ENCODE measurements at regions not wholly inside any gene's neighbourhood (a gene's known extent, or its start where the extent isn't known, plus 50 kb on each side); places are given as distances from the start of the nearest gene placed in this dataset.

GRCh38 chr16:60744198-60744597, 1292.0 kb downstream of the CDH8 start:
- no peaks in the 10 kb centered on the region for H3K36me3 ChIP-seq
- H3K27ac ChIP-seq = no peak overlapping the region
- 93 to 95% (median 95%) methylated on average over 3 of the region's 3 CpGs for WGBS, 3 donors
- no peak overlapping the region for H3K4me3 ChIP-seq
- H3K4me1 ChIP-seq (ENCODE audit: insufficient read depth) = peaks cover 2% of the 10 kb centered on the region
- TF ChIP-seq POLR2A (IDR thresholded peaks at IDR 0.05) (no peak), EP300 (IDR thresholded peaks at IDR 0.05) (no peak)
- TF ChIP-seq, protein P1, sequence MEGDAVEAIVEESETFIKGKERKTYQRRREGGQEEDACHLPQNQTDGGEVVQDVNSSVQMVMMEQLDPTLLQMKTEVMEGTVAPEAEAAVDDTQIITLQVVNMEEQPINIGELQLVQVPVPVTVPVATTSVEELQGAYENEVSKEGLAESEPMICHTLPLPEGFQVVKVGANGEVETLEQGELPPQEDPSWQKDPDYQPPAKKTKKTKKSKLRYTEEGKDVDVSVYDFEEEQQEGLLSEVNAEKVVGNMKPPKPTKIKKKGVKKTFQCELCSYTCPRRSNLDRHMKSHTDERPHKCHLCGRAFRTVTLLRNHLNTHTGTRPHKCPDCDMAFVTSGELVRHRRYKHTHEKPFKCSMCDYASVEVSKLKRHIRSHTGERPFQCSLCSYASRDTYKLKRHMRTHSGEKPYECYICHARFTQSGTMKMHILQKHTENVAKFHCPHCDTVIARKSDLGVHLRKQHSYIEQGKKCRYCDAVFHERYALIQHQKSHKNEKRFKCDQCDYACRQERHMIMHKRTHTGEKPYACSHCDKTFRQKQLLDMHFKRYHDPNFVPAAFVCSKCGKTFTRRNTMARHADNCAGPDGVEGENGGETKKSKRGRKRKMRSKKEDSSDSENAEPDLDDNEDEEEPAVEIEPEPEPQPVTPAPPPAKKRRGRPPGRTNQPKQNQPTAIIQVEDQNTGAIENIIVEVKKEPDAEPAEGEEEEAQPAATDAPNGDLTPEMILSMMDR (IDR thresholded peaks at IDR 0.05) = no peak
- no peak for DNase-seq
- intact Hi-C loops (cut with DNase I) = no loop called here
- H3K9me3 ChIP-seq = no peaks in the 10 kb centered on the region
- H3K27me3 ChIP-seq = no peaks in the 10 kb centered on the region

GRCh38 chr16:60741810-60742209, 1294.4 kb downstream of the CDH8 start:
- Histone ChIP-seq H3K36me3 (no peaks in the 10 kb centered on the region), H3K27me3 (no peaks in the 10 kb centered on the region), H3K27ac (no peak overlapping the region), H3K4me1 (ENCODE audit: insufficient read depth) (peaks cover 2% of the 10 kb centered on the region), H3K9me3 (no peaks in the 10 kb centered on the region), H3K4me3 (no peak overlapping the region)
- TF ChIP-seq POLR2A (IDR thresholded peaks at IDR 0.05) (no peak), EP300 (IDR thresholded peaks at IDR 0.05) (no peak)
- TF ChIP-seq, protein P1 (IDR thresholded peaks at IDR 0.05) = no peak
- intact Hi-C loops (cut with DNase I) = no loop called here
- DNase-seq = no peak
- WGBS, 3 donors = 57 to 76% (median 68%) methylated on average over 1 of the region's 1 CpG

DNA sequence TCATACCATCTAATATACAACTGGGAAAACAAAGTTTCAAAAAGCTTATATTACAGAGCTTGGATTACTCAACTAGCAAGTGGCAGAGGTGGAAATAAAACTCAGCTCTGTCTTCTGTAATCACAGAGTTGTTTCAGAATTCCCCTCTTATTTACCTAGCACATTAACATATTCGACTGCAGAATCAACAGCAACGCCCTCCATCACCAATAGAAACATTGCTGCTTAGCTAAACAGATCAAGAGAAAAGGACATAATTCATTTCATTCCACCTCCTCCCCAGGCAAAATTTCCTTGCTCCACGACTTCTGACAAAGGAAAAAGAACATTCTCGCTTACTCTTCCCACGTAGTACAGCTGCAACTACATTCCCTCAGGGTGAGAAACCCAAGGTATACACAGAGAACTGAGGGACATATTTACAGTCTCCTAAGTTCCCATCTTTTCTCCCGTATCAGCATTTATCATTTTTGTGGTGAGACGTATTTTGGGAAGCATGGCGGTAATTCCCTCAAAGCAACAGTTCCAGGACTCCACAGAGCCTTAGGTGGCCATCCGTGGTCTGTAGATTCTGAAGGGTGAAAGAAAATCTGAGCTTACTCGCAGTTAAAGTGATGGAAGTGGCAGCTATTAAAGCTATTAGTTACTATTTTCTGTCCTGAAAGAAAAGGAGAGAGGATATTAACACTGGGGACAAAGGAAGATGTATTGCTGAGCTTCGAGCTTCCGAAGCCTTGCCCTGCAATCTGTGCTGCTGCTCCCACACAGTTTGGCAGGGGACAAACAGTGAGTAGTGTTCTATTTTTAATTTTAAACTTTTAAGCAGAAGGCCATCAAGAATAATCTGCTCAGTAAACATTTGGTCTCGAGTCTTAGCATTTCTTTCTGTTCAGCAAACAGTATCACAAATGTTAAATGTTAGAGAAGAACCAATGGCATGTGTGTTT, 1296.2 kb downstream of the CDH8 start:
- TF ChIP-seq POLR2A (IDR thresholded peaks at IDR 0.05) = no peak
- TF ChIP-seq, protein P1 (IDR thresholded peaks at IDR 0.05) = no peak
- TF ChIP-seq EP300 (IDR thresholded peaks at IDR 0.05) = no peak
- intact Hi-C loops (cut with DNase I) = no loop called here
- no peaks in the 10 kb centered on the region for H3K9me3 ChIP-seq
- no peaks in the 10 kb centered on the region for H3K27me3 ChIP-seq
- no peak overlapping the region for H3K4me3 ChIP-seq
- no peak overlapping the region for H3K27ac ChIP-seq
- no peaks in the 10 kb centered on the region for H3K36me3 ChIP-seq
- H3K4me1 ChIP-seq (ENCODE audit: insufficient read depth) = peaks cover 2% of the 10 kb centered on the region
- WGBS, 3 donors = 4 to 6% (median 5%) methylated on average over 13 of the region's 13 CpGs
- DNase-seq = no peak

DNA sequence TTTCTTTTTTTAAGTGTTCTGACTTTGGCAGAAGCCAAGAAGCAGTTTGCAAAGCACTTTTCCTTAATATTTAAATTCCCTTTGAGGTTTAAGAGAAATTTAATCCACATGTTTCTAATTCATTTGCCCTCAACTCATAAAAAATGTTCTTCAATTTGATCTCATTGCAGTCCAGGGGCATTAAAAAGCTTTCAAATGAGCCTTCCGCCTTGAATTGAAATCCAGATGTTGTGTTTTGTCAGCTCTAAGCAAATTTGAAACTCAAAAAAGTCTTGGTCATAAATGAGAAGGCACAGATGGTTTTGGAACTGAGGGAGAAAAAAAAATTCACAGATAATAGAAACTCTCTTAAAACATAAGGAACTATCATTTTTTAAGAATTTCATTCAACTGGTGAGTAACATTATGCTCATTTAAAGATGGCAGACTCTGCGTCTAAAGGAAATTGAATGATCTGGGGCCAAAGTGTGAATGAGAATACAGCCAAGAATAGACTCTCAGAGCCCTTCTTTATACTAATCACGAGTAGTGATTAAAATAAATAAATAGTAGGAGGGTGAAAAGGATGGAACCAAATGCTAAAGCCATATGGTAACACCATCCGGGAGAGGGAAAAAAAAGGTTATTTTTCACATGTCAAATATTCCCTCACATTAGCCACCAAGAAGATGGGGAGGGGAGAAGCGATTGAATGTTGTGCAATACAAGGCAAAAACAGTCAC, 1304.7 kb downstream of the CDH8 start:
- TF ChIP-seq EP300 (IDR thresholded peaks at IDR 0.05) = no peak
- no peak for TF ChIP-seq POLR2A (IDR thresholded peaks at IDR 0.05)
- H3K4me1 ChIP-seq (ENCODE audit: insufficient read depth) = no peaks in the 10 kb centered on the region
- intact Hi-C loops (cut with DNase I) = no loop called here
- no peaks in the 10 kb centered on the region for H3K9me3 ChIP-seq
- no peak for DNase-seq
- no peaks in the 10 kb centered on the region for H3K36me3 ChIP-seq
- no peaks in the 10 kb centered on the region for H3K27me3 ChIP-seq
- H3K4me3 ChIP-seq = no peak overlapping the region
- WGBS, 3 donors = 24 to 34% (median 30%) methylated on average over 5 of the region's 5 CpGs
- H3K27ac ChIP-seq = no peak overlapping the region

Measured in ovary (tissue), 7 donors.